Activated gamma-delta T cell treated with Interleukin-2 at 50 U/mL for 16 hours (primary cell): ENCODE measurements at regions not wholly inside any gene's neighbourhood (a gene's known extent, or its start where the extent isn't known, plus 50 kb on each side); places are given as distances from the start of the nearest gene placed in this dataset.
"Not testable (repeated sequence)": the region's sequence is repeated elsewhere in the genome, so short reads cannot be mapped to it uniquely, and the experiment has no call there.

Source experiments
- DNase-seq: peaks from one replicate; pipeline ENCODE4 v3.0.0-alpha.2; 2020

DNA sequence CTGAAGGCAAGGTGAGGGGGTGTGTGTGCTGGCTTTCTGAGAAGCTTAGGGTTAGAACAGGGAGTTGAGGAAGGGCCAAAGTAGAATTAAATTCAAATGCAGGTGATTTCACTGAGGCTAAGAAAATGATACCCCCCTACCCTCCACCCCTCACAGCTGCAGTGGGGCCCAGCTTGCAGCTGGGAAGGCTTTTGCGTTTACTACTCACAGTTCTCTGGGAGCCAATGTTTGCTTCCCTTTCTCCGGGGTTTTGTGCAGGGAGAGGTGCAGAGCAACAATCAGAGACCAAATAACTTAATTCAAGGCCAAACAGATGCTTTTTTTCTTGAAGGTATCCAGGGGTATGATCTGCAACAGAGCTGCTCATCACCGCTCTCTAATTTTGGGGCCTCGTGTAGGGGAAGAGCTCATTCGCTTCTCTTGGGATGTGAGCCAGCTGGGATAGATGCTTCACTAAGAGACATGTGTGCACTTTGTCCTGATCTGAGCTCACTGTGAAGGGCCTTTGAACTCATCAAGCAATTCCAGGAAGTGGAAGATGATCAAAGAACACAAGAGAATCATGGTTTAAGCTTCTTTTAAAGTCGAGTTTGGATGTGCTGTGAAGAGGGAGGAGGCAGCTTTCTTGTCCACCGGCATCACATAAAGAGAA, 122.7 kb upstream of the C1GALT1C1 start:
- no peak for DNase-seq

GRCh38 chrX:120751683-120752082, 121.8 kb upstream of the C1GALT1C1 start:
- no peak for DNase-seq

GRCh38 chrX:120750381-120750780, 120.5 kb upstream of the C1GALT1C1 start:
- no peak for DNase-seq

DNA sequence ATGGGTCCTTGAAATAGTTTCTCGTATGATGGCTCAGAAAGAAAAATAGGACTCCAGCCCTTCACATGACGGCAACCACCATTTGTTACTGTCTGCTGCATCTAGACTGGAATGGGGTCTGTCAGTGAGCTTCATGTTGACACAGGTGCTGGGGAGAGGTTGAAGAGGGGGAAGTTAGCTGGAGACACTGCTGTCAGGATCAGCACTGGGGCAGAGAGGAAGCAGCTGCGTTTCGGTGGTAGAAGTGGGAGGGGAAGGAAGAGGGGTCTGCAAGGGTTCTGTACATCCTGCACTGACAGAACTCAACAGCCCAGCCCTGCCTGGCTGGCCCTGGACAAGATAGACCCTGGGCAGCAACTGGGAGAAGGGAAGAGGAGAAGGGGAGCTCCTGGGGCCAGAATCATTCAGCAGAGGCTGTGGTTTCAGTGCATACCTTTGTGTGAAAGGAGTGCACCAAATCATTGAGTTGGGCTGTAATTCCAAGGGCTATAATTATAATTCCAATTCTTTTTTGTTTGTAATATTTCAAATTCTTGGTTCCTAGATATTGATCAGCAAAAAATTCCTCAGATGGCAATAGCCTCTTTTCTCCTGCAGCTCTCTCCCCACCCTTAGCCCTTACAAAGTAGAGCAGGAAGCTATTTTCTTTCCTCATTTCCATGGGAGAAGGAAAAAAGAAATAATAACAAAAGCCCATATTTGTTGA, 119.4 kb upstream of the C1GALT1C1 start:
- DNase-seq: no peak

GRCh38 chrX:120746153-120746552, 116.3 kb upstream of the C1GALT1C1 start:
- no peak for DNase-seq

DNA sequence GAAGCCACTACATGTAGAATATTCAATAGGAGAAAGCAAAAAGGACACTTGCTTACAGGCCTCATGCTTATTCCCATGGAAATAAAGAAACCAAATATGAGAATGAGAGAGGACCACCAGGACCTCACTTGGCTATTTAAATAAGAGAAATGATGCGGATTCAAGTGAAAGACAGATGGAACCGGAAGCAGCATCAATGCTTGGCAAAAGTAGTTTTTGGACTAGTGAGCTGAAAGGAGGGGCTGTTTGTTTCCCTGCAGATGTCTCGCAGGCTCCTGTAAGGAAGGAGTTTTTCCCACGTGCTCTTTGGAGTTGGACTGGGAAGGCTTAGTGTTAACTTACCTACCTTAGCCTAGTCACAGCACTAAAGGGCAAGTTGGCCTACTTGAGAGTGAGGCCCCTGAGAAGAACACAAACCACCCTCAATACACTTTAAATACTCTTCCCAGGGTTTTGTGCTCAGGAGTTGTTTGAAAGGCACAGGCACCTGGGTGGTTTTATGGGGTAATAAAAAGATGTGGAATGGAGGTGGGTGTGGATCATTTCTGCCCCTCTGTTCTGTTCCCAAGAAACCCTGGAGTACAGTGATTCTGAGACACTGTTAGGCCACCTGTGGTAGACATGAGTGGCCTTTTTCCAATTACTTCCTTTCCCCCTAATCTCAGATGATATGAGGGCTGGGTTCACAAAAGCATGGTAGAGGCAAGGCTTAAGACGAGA, 113.3 kb upstream of the C1GALT1C1 start:
- no peak for DNase-seq

GRCh38 chrX:120741452-120741851, 111.6 kb upstream of the C1GALT1C1 start:
- no peak for DNase-seq

DNA sequence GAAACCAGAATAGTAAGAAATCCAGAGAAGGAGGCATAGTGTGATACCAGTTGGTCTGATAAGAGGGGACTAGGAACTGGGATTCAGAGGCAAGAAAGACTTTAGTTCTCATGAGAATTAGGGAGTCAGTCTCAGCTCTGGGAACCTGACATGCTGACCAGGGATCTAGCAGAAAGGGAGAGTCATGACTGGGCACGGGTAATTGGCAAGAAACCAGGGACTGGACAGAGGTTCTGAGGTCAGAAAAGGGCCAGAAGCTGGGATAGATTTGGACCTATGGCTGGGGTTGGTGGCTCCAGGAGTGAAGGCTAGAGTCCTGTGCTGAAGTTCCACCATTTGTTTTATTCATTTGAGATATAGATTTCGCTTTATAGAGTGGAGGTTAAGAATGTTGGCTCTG, 110.2 kb upstream of the C1GALT1C1 start:
- no peak for DNase-seq

GRCh38 chrX:120739300-120739699, 109.4 kb upstream of the C1GALT1C1 start:
- DNase-seq: no peak

DNA sequence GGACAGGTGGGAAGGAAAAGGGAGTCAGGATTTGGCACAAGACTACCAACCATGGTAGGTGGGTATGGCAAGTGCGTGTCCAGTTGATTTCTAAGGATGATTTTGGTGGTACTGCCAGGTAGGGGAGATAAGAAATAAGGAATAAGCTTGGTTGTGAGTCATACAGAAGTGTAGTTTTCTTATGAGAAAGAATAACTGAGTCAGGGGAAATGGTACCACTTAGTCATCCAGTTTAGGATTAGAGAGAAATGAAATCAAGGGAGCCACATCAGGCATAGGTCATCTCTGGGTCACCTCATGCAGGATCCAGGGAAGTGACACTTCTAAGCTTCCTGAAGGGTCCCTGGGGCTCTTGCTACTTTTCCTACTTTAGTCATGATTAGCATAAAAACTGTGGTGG, 107.1 kb upstream of the C1GALT1C1 start:
- no peak for DNase-seq

- DNase-seq: no peak
These were observed 106.1 kb upstream of the C1GALT1C1 start for GRCh38 chrX:120735966-120736365.

- no peak for DNase-seq
These were observed 103.0 kb upstream of the C1GALT1C1 start for GRCh38 chrX:120732879-120733278.

DNA sequence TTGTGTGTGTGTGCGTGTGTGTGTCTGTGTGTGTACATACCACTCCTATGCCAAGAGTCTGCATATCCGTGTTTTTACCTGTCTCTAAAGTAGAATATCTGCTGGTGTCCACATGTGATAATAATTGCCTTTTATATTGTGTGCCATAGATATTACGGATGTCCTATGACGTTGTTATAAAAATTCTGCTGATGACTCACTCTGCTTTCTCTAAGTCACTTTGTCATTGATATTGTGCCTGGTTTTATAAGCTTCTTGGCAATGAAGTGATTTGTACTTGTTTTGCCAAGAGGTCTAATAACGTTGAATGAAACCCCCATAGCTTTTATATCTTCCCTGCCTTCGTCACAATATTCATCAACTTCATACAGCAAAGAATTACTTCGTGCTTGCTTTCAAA, 102.6 kb upstream of the C1GALT1C1 start:
- DNase-seq: no peak

GRCh38 chrX:120731386-120731785, 101.5 kb upstream of the C1GALT1C1 start:
- DNase-seq: no peak

DNA sequence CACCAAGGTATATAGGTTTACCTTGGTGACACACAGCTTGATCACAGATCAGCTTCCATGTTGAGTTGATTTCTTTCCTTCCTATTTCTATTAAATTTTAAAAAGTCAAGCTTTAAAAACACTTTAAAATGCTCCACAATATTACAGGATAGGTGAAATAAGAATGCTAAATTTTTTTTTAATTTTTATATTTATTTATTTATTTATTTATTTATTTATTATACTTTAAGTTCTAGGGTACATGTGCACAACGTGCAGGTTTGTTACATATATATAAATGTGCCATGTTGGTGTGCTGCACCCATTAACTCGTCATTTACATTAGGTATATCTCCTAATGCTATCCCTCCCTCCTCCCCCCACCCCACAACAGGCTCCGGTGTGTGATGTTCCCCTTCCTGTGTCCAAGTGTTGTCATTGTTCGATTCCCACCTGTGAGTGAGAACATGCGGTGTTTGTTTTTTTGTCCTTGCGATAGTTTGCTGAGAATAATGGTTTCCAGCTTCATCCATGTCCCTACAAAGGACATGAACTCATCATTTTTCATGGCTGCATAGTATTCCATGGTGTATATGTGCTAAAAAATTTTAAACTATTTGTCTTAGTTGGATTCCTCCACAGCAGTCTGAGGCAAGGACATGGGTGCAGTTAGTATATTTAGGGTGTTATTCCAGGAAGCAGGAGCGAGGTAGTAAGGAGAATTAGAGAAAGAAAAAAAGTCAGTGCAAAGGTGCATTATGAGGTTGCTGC, 99.8 kb upstream of the C1GALT1C1 start:
- not testable (repeated sequence) for DNase-seq

DNA sequence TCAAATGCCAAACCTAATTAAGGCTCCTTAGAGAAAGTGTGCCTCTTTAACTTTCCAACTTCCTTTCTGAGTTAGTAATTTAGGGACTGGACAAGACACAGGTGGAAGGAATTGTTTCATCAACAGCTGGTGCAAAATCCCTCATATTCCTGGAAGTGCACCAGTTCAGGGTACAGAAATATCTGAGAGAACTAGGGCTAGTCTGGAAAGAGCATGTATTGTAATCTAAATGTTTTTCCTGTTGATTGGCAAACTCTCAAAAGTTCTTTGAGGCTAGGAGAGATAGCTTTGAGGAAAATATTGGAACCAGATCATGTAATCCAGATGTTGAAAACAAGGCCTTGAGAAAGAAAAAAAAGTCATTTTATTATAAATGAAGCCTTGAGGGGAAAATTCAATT, 98.1 kb upstream of the C1GALT1C1 start:
- DNase-seq: no peak

- no peak for DNase-seq
These were observed 97.6 kb upstream of the C1GALT1C1 start for GRCh38 chrX:120727452-120727851.

GRCh38 chrX:120726294-120726693, 96.4 kb upstream of the C1GALT1C1 start:
- no peak for DNase-seq

GRCh38 chrX:120725874-120726273, 96.0 kb upstream of the C1GALT1C1 start:
- DNase-seq: no peak

GRCh38 chrX:120719622-120720021, 89.8 kb upstream of the C1GALT1C1 start:
- DNase-seq: no peak

DNA sequence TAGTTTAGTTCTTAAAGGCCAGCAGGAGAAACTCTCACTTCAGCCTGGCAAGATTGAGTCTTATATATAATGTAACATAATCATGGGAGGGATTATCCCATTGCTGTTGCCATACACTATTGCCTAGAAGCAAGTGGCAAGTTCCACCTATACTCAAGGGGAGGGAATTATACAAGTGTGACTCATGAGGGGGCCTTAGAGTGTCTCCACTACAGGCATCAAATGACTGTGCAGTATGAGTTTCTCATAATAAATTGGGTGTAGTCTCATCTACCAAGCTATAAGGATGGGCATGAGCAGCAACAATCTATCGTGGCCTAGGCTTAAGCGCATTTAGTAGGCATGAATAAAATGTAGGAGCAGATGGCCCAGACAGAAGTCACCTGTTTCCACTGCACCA, 89.1 kb upstream of the C1GALT1C1 start:
- DNase-seq: no peak

GRCh38 chrX:120702337-120702736, 72.5 kb upstream of the C1GALT1C1 start:
- not testable (repeated sequence) for DNase-seq

- DNase-seq: no peak
These were observed 67.2 kb upstream of the C1GALT1C1 start for GRCh38 chrX:120697053-120697452.
